PC-3 (cell line): ENCODE measurements at regions not wholly inside any gene's neighbourhood (a gene's known extent, or its start where the extent isn't known, plus 50 kb on each side); places are given as distances from the start of the nearest gene placed in this dataset.

Experiments used
- CTCF ChIP-seq: fragments of 300-600 bp; sonication (generic); conservative IDR thresholded peaks from 2 replicates; pipeline ENCODE4 v1.5.1; 2017; ENCODE audit warnings: antibody characterized with exemption, low read depth, mild to moderate bottlenecking, low read length
- EZH2 ChIP-seq: fragments of 300-600 bp; sonication (generic); IDR thresholded peaks from one replicate; pipeline ENCODE4 v1.6.1; 2017; ENCODE audit warnings: antibody characterized with exemption, mild to moderate bottlenecking, low read length; ENCODE audit not compliant: unreplicated experiment

DNA sequence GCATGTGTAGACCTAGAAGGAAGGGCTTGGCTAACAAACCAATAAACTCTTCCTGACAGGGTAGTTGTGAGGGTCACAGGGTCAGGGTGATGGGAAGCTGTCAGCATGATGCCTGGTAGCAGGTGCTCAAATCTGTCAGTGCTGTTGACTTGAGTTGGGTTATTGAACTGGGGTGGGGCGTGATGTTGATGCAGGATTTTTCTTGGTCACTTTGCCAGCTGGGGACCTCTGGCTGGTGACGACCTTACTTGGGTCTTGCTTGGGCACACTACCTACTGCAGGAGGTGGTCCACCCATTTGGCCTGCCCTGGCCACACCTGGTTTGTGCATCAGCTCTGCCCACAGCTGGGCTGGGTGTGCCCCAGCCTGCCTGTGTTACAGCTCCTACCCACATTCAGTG, 624.4 kb downstream of the PTPRU start:
- TF ChIP-seq CTCF (no peak), EZH2 (no peak)
